AG04449 (cell line): ENCODE measurements at regions not wholly inside any gene's neighbourhood (a gene's known extent, or its start where the extent isn't known, plus 50 kb on each side); places are given as distances from the start of the nearest gene placed in this dataset.

Experiments used
- CTCF ChIA-PET: fragments of 350-600 bp; formaldehyde crosslinking; extraction: SDS; loops from one replicate; lab custom pipeline; 2021; ENCODE audit warnings: antibody characterized with exemption; lab: Yijun Ruan, JAX
- POLR2A ChIA-PET: fragments of 400-600, 350-600 bp; formaldehyde crosslinking; extraction: SDS; loops from one replicate; lab custom pipeline; 2020; ENCODE audit warnings: antibody characterized with exemption, inconsistent platforms; lab: Yijun Ruan, JAX
- DNase-seq: peaks from one replicate; pipeline ENCODE4 v3.0.0-alpha.2; 2010; ENCODE audit warnings: low read depth, low spot score
- H3K4me3 ChIP-seq: 2 replicates; pipeline ENCODE4 v1.5.1; 2011; ENCODE audit warnings: low read depth, mild to moderate bottlenecking, control low read depth, low read length
- TF ChIP-seq, protein P1 (sequence below): IDR thresholded peaks from one replicate; pipeline ENCODE4 v1.5.1; 2011; ENCODE audit warnings: mild to moderate bottlenecking, moderate library complexity, low read length, control low read depth, inconsistent platforms; ENCODE audit not compliant: insufficient read depth; ENCODE audit errors: missing control alignments

DNA sequence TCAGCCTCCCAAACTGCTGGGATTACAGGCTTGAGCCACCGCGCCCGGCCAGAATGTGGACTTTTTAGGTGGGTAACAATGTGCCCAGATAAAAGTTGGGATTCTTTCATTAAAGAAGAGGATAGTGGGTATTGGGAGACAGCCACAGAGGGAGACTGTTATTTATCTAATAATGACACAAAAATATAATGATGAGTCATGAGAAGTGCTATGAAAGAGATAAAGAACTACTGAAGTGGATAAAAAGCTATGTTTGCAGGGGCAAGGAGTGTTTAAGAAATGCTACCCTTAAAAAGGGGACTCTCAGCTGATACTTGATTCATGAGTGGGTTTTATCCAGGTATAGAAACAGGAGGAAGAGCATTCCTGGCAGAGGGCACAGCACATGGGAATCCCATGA lies 143.6 kb upstream of the ERCC6L2 start:
- no peak overlapping the region for H3K4me3 ChIP-seq
- DNase-seq, result no peak
- POLR2A ChIA-PET, result no interaction called here
- CTCF ChIA-PET, result interaction anchor here (1.0 kb wide), 1 partner anchor 330 kb away, joined by 3 read pairs; no protein-coding TSS in a partner anchor
- TF ChIP-seq, protein P1, sequence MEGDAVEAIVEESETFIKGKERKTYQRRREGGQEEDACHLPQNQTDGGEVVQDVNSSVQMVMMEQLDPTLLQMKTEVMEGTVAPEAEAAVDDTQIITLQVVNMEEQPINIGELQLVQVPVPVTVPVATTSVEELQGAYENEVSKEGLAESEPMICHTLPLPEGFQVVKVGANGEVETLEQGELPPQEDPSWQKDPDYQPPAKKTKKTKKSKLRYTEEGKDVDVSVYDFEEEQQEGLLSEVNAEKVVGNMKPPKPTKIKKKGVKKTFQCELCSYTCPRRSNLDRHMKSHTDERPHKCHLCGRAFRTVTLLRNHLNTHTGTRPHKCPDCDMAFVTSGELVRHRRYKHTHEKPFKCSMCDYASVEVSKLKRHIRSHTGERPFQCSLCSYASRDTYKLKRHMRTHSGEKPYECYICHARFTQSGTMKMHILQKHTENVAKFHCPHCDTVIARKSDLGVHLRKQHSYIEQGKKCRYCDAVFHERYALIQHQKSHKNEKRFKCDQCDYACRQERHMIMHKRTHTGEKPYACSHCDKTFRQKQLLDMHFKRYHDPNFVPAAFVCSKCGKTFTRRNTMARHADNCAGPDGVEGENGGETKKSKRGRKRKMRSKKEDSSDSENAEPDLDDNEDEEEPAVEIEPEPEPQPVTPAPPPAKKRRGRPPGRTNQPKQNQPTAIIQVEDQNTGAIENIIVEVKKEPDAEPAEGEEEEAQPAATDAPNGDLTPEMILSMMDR, result no peak

DNA sequence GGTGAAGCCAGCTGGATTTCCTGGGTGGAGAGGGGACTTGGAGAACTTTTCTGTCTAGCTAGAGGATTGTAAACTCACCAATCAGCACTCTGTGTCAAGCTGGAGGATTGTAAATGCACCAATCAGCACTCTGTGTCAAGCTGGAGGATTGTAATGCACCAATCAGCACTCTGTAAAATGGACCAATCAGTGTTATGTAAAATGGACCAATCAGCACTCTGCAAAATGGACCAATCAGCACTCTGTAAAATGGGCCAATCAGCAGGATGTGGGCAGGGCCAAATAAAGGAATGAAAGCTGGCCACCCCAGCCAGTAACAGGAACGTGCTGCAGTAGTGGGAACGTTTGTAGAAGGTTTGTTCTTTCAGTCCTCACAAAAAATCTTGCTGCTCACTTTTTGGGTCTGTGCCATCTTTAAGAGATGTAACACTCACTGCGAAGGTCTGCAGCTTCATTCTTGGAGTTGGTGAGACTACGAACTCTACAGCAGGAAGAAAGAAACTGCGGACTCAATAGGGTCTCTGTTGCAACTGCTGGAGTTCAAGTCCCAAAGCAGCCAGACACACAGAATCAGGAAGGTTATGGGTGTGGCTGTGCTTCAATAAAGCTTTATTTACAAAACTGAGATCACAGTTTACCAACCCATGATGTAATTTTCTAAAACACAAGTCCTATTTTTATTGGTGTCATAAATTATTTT lies 145.7 kb upstream of the ERCC6L2 start:
- CTCF ChIA-PET, result interaction anchor here (1.7 kb wide), 1 partner anchor 332 kb away, joined by 4 read pairs; no protein-coding TSS in a partner anchor

DNA sequence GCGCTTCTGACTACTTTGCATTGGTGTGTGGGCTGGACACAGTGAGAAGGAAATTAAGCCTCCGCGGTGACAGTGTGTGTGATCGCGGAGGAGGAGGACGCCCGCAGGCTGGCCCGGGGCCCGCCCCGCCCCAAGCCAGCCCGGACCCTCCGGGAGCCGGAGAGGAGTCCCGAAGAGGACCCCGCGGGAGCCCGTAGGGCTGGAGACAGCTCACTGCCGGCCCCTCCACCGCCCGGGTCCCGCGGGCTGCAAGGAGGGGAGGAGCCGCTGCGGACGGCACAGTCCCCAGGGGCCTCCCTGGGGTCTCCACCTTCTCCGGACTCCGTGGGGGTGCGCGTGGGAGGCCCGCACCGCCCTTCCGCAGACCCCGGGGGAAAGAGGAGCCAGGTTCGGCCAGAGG lies 146.4 kb upstream of the ERCC6L2 start:
- no peak overlapping the region for H3K4me3 ChIP-seq
- ChIA-PET POLR2A (no interaction called here), CTCF (interaction anchor here (1.7 to 2.8 kb wide), 2 partner anchors 13 to 333 kb away, joined by 4 to 12 read pairs; no protein-coding TSS in a partner anchor)
- no peak for DNase-seq
- TF ChIP-seq, protein P1, result no peak

More for the DNA sequence above, 145.7 kb upstream of the ERCC6L2 start:
- no peak overlapping the region for H3K4me3 ChIP-seq
- DNase-seq, result no peak
- POLR2A ChIA-PET, result no interaction called here
- TF ChIP-seq, protein P1, result no peak

DNA sequence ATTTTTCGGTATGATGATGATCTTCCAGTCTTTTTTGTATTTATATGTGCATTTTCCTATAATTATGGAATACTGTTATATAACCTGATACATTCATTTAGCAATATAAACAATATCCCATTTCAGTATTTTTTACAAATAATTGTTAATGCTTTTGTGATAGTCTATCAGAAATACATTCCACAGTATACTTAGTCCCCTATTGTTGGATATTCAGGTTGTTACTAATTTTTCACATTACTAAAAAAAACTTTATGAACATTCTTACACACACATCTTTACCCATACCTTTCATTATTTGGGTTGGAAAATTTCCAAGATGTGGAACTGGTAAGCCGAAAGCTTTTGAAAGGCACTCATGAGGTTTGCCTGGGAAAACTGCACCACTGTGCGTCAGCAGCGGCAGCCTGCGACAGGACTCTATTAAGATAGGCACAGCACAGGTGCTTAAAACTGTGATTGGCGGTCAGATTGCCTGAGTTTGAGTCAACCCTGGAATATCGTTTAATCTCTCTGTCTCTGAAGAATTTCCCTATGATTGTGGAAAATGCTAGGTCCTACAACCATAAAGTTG lies 147.5 kb upstream of the ERCC6L2 start:
- no peak overlapping the region for H3K4me3 ChIP-seq
- DNase-seq, result no peak
- TF ChIP-seq, protein P1, result no peak
- ChIA-PET CTCF (interaction anchor here (0.6 to 2.8 kb wide), 5 partner anchors 9 to 590 kb away, joined by 3 to 12 read pairs (median 3); no protein-coding TSS in a partner anchor), POLR2A (no interaction called here)

- DNase-seq, result peak; percentile 5
- POLR2A ChIA-PET, result no interaction called here
- CTCF ChIA-PET, result interaction anchor here (0.5 to 2.8 kb wide), 13 partner anchors 8 to 491 kb away, joined by 3 to 12 read pairs (median 3); no protein-coding TSS in a partner anchor
- TF ChIP-seq, protein P1, result peak; percentile 50
- no peak overlapping the region for H3K4me3 ChIP-seq
Observed at GRCh38 chr9:95726756-95727155, 148.7 kb upstream of the ERCC6L2 start.

GRCh38 chr9:95725045-95725444 lies 150.4 kb upstream of the ERCC6L2 start:
- CTCF ChIA-PET, result no interaction called here

More at GRCh38 chr9:95725045-95725444, 150.4 kb upstream of the ERCC6L2 start:
- DNase-seq, result no peak
- TF ChIP-seq, protein P1, result no peak
- POLR2A ChIA-PET, result no interaction called here
- H3K4me3 ChIP-seq, result no peak overlapping the region
